ENCODE measurements at regions not wholly inside any gene's neighbourhood (a gene's known extent, or its start where the extent isn't known, plus 50 kb on each side); places are given as distances from the start of the nearest gene placed in this dataset.

GRCh38 chr5:99949969-99950524 is 585.1 kb upstream of the FAM174A start:
- TF ChIP-seq POLR2A (IDR thresholded peaks at IDR 0.05) (no peak), CTCF (IDR thresholded peaks at IDR 0.05) (no peak)

Measured in esophagus squamous epithelium (tissue), 4 donors.